WTC11 (cell line): ENCODE measurements at regions not wholly inside any gene's neighbourhood (a gene's known extent, or its start where the extent isn't known, plus 50 kb on each side); places are given as distances from the start of the nearest gene placed in this dataset.

ENCODE experiments used
- ATAC-seq: fragments of 200-7000 bp; cut with Tn5 transposase; 2 replicates; pipeline ENCODE4 v1.10.0; 2021; ENCODE audit warnings: mild to moderate bottlenecking, moderate library complexity
- CTCF ChIA-PET: fragments of 300-600 bp; sonication (Branson Sonifier 250); formaldehyde crosslinking; loops from one replicate; lab custom pipeline; 2021; ENCODE audit warnings: antibody characterized with exemption; lab: Charles Lee
- POLR2A ChIA-PET: fragments of 350-600 bp; sonication (Branson Sonifier 250); formaldehyde crosslinking; loops from one replicate; lab custom pipeline; 2021; ENCODE audit warnings: antibody characterized with exemption; lab: Charles Lee
- DNase-seq: peaks from one replicate; pipeline ENCODE4 v3.0.0; 2021; ENCODE audit warnings: low spot score
- H3K27ac Mint-ChIP-seq: 2 replicates; pipeline ENCODE4 v1.8.0; 2021; ENCODE audit warnings: mixed read lengths
- H3K27me3 Mint-ChIP-seq: 2 replicates; pipeline ENCODE4 v1.8.0; 2021; ENCODE audit warnings: low read depth, mild to moderate bottlenecking, moderate library complexity, mixed read lengths
- H3K36me3 Mint-ChIP-seq: 2 replicates; pipeline ENCODE4 v1.8.0; 2021; ENCODE audit warnings: mixed read lengths
- H3K4me1 Mint-ChIP-seq: 2 replicates; pipeline ENCODE4 v1.8.0; 2022; ENCODE audit warnings: mixed read lengths
- H3K4me3 Mint-ChIP-seq: 2 replicates; pipeline ENCODE4 v1.8.0; 2021; ENCODE audit warnings: mild to moderate bottlenecking, moderate library complexity, mixed read lengths
- H3K9me3 Mint-ChIP-seq: 2 replicates; pipeline ENCODE4 v1.8.0; 2021; ENCODE audit warnings: mixed read lengths
- AR ChIP-seq: fragments of 250-450 bp; sonication (Bioruptor Pico); IDR thresholded peaks from 2 replicates; pipeline ENCODE4 v1.9.0; 2021; ENCODE audit warnings: mild to moderate bottlenecking
- ATF3 ChIP-seq: sonication (generic); formaldehyde crosslinking; conservative IDR thresholded peaks from 2 replicates; pipeline ENCODE4 v1.8.1; 2022; ENCODE audit warnings: mild to moderate bottlenecking, missing genetic modification reagents
- CDX4 ChIP-seq: fragments of 250-450 bp; sonication (Bioruptor Pico); IDR thresholded peaks from 2 replicates; pipeline ENCODE4 v1.9.0; 2021; ENCODE audit warnings: moderate library complexity, mild to moderate bottlenecking, inconsistent platforms, borderline replicate concordance
- EMX1 ChIP-seq: fragments of 250-450 bp; sonication (Bioruptor Pico); IDR thresholded peaks from 2 replicates; pipeline ENCODE4 v1.8.0; 2021; ENCODE audit warnings: mild to moderate bottlenecking
- ETV6 ChIP-seq: sonication (generic); formaldehyde crosslinking; IDR thresholded peaks from 2 replicates; pipeline ENCODE4 v1.8.1; 2022; ENCODE audit warnings: mild to moderate bottlenecking, missing genetic modification reagents
- MLX ChIP-seq: sonication (generic); formaldehyde crosslinking; IDR thresholded peaks from 2 replicates; pipeline ENCODE4 v1.8.1; 2023; ENCODE audit warnings: mild to moderate bottlenecking, missing genetic modification reagents, moderate library complexity
- NR1H2 ChIP-seq: sonication (generic); formaldehyde crosslinking; IDR thresholded peaks from 2 replicates; pipeline ENCODE4 v1.9.0; 2021; ENCODE audit warnings: mild to moderate bottlenecking, moderate library complexity, missing genetic modification reagents
- SP1 ChIP-seq: sonication (generic); formaldehyde crosslinking; conservative IDR thresholded peaks from 2 replicates; pipeline ENCODE4 v1.8.1; 2022; ENCODE audit warnings: missing genetic modification reagents
- STAT6 ChIP-seq: sonication (generic); formaldehyde crosslinking; conservative IDR thresholded peaks from 2 replicates; pipeline ENCODE4 v1.8.1; 2023; ENCODE audit warnings: mild to moderate bottlenecking, low read depth, missing genetic modification reagents, moderate library complexity
- TCF7 ChIP-seq: sonication (generic); formaldehyde crosslinking; IDR thresholded peaks from 2 replicates; pipeline ENCODE4 v1.8.0; 2022; ENCODE audit warnings: mild to moderate bottlenecking, low read depth, missing genetic modification reagents, moderate library complexity
- TEAD1 ChIP-seq: sonication (generic); formaldehyde crosslinking; IDR thresholded peaks from 2 replicates; pipeline ENCODE4 v1.8.0; 2022; ENCODE audit warnings: mild to moderate bottlenecking, missing genetic modification reagents
- TP53 ChIP-seq: sonication (generic); formaldehyde crosslinking; IDR thresholded peaks from 2 replicates; pipeline ENCODE4 v1.8.1; 2023; ENCODE audit warnings: mild to moderate bottlenecking, missing genetic modification reagents
- ZNF219 ChIP-seq: sonication (generic); formaldehyde crosslinking; IDR thresholded peaks from 2 replicates; pipeline ENCODE4 v1.8.0; 2023; ENCODE audit warnings: missing genetic modification reagents, mild to moderate bottlenecking, borderline replicate concordance
- ZNF281 ChIP-seq: sonication (generic); formaldehyde crosslinking; IDR thresholded peaks from 2 replicates; pipeline ENCODE4 v1.8.0; 2023; ENCODE audit warnings: mild to moderate bottlenecking, missing genetic modification reagents
- ZNF512 ChIP-seq: sonication (generic); formaldehyde crosslinking; IDR thresholded peaks from 2 replicates; pipeline ENCODE4 v1.8.1; 2022; ENCODE audit warnings: missing genetic modification reagents, borderline replicate concordance
- ZNF532 ChIP-seq: fragments of 250-450 bp; sonication (Bioruptor Pico); IDR thresholded peaks from 2 replicates; pipeline ENCODE4 v1.9.0; 2021; ENCODE audit warnings: mild to moderate bottlenecking, borderline replicate concordance
- ZSCAN18 ChIP-seq: fragments of 250-450 bp; sonication (Bioruptor Pico); IDR thresholded peaks from 2 replicates; pipeline ENCODE4 v2.1.2; 2022; ENCODE audit warnings: mild to moderate bottlenecking, moderate library complexity

GRCh38 chr3:182603501-182603900, 189.8 kb upstream of the ATP11B start (continued):
- no peak for TF ChIP-seq ZNF512 (CRISPR knock-in tag)
- no peak for TF ChIP-seq NR1H2 (CRISPR knock-in tag)
- TF ChIP-seq AR (CRISPR knock-in tag) = no peak
- no peak for TF ChIP-seq CDX4 (CRISPR knock-in tag)
- TF ChIP-seq MLX (CRISPR knock-in tag) = no peak
- no peak for TF ChIP-seq ETV6
- TF ChIP-seq ZNF532 (CRISPR knock-in tag) = no peak
- TF ChIP-seq STAT6 = no peak
- TF ChIP-seq TEAD1 = no peak

- POLR2A ChIA-PET = no interaction called here
Measured at GRCh38 chr3:182605882-182606611, 187.3 kb upstream of the ATP11B start.

More at GRCh38 chr3:182605882-182606611, 187.3 kb upstream of the ATP11B start:
- H3K4me1 Mint-ChIP-seq = peaks cover 10% of the 10 kb centered on the region
- no peaks in the 10 kb centered on the region for H3K9me3 Mint-ChIP-seq
- no peak for DNase-seq
- TF ChIP-seq TCF7 (CRISPR knock-in tag) = no peak
- no peak for TF ChIP-seq EMX1 (CRISPR knock-in tag)
- TF ChIP-seq SP1 = no peak
- TF ChIP-seq ZNF281 (CRISPR knock-in tag) = no peak
- TF ChIP-seq TP53 (CRISPR knock-in tag) = no peak
- TF ChIP-seq ATF3 = no peak
- TF ChIP-seq ZSCAN18 (CRISPR knock-in tag) = no peak
- no peak for TF ChIP-seq ZNF219 (CRISPR knock-in tag)
- H3K27me3 Mint-ChIP-seq = no peaks in the 10 kb centered on the region
- CTCF ChIA-PET = no interaction called here
- ATAC-seq = no peak
- no peak overlapping the region for H3K4me3 Mint-ChIP-seq
- no peak overlapping the region for H3K27ac Mint-ChIP-seq
- no peaks in the 10 kb centered on the region for H3K36me3 Mint-ChIP-seq
